Calu3 (cell line): ENCODE measurements at regions not wholly inside any gene's neighbourhood (a gene's known extent, or its start where the extent isn't known, plus 50 kb on each side); places are given as distances from the start of the nearest gene placed in this dataset.

Experiments used
- BruUV-seq: library from RNA; stranded (reverse); fragments of 400-500 nt; replicated peaks from 2 replicates; lab custom pipeline; 2021; lab: Mats Ljungman, UMichigan
- CTCF ChIA-PET: fragments of 300-600 bp; sonication (Branson Sonifier 250); formaldehyde crosslinking; loops from one replicate; lab custom pipeline; 2022; ENCODE audit warnings: antibody characterized with exemption; lab: Charles Lee
- DNase-seq: peaks from one replicate; pipeline ENCODE4 v3.0.0; 2022
- H3K27ac Mint-ChIP-seq: one replicate; pipeline ENCODE4 v1.8.0; 2022; ENCODE audit warnings: mixed read lengths; ENCODE audit not compliant: unreplicated experiment
- H3K27me3 Mint-ChIP-seq: one replicate; pipeline ENCODE4 v1.8.0; 2022; ENCODE audit warnings: mixed read lengths; ENCODE audit not compliant: unreplicated experiment
- H3K36me3 Mint-ChIP-seq: one replicate; pipeline ENCODE4 v1.8.0; 2022; ENCODE audit warnings: mild to moderate bottlenecking, moderate library complexity, mixed read lengths; ENCODE audit not compliant: insufficient read depth, unreplicated experiment
- H3K4me1 Mint-ChIP-seq: one replicate; pipeline ENCODE4 v1.8.0; 2022; ENCODE audit warnings: mild to moderate bottlenecking, low read depth, mixed read lengths; ENCODE audit not compliant: unreplicated experiment
- H3K4me3 Mint-ChIP-seq: one replicate; pipeline ENCODE4 v1.8.0; 2022; ENCODE audit warnings: mild to moderate bottlenecking, low read depth, moderate library complexity, mixed read lengths; ENCODE audit not compliant: unreplicated experiment
- H3K9me3 Mint-ChIP-seq: one replicate; pipeline ENCODE4 v1.8.0; 2022; ENCODE audit warnings: low read depth, mixed read lengths; ENCODE audit not compliant: unreplicated experiment
- CTCF ChIP-seq: fragments of 200-600 bp; IDR thresholded peaks from one replicate; pipeline ENCODE4 v1.8.0; 2022; ENCODE audit warnings: antibody characterized with exemption; ENCODE audit not compliant: unreplicated experiment
- intact Hi-C: fragments of 100-400 bp; cut with micrococcal nuclease; formaldehyde crosslinking; loops from one replicate; pipeline ENCODE4 v1.10.0; 2022; ENCODE audit not compliant: unreplicated experiment

DNA sequence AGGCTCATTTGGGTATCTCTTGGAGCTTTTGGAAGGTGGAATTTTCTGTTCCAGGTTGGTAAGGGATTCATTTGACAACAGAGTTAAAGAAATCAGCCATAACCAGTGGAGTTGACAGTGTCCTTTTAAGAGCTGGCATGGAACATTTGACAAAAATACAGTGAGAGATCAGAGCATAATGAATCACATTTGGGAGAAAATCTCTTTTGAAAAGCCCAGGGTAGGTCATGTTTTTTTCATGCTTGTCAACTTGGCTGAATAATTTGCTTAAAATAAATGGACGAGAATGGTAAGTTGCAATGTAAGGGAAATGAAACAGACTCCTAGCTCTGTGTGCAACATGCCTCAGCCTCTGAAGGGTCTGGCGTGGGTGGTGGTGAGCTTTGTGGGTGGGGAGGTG is 235.3 kb upstream of the N4BP1 start:
- peaks cover 31% of the 10 kb centered on the region for H3K27me3 Mint-ChIP-seq
- no peak for DNase-seq
- intact Hi-C loops, result no loop called here

DNA sequence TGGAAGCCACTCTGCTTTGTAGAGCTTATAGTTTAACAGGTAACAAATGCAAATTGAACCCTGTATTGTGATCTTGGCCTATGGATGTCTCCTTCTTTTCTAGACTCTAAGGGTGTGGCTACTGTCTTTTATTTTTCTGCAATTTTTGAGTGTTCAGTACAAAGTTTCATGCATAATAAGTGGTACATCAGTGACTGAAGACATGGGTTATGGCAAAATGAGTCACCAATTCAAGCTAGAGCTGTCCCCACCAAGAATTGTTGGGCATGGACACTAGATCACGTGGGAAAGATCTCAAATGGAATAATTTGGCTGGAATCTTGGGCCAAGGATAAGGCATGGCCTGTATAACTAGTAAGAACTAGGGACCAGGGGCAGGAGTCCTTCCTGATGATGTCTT is 228.4 kb upstream of the N4BP1 start:
- Mint-ChIP-seq H3K36me3 (no peaks in the 10 kb centered on the region), H3K4me1 (no peaks in the 10 kb centered on the region)

More for the DNA sequence above, 235.3 kb upstream of the N4BP1 start:
- Mint-ChIP-seq H3K9me3 (peaks cover 2% of the 10 kb centered on the region), H3K27ac (no peak overlapping the region), H3K4me1 (no peaks in the 10 kb centered on the region), H3K36me3 (no peaks in the 10 kb centered on the region), H3K4me3 (no peak overlapping the region)
- BruUV-seq, result no TSS peak
- TF ChIP-seq CTCF, result no peak
- CTCF ChIA-PET, result no interaction called here

GRCh38 chr16:48836636-48837035 is 226.7 kb upstream of the N4BP1 start:
- Mint-ChIP-seq H3K4me1 (no peaks in the 10 kb centered on the region), H3K36me3 (no peaks in the 10 kb centered on the region), H3K27me3 (peaks cover 20% of the 10 kb centered on the region), H3K4me3 (no peak overlapping the region), H3K27ac (no peak overlapping the region), H3K9me3 (peaks cover 2% of the 10 kb centered on the region)
- intact Hi-C loops, result loop anchor here (10.0 kb wide), 1 partner anchor 152 kb away; no protein-coding TSS in a partner anchor
- CTCF ChIA-PET, result no interaction called here
- TF ChIP-seq CTCF, result no peak
- no peak for DNase-seq
- no TSS peak for BruUV-seq

More for the DNA sequence above, 228.4 kb upstream of the N4BP1 start:
- Mint-ChIP-seq H3K27me3 (peaks cover 37% of the 10 kb centered on the region), H3K4me3 (no peak overlapping the region), H3K27ac (no peak overlapping the region), H3K9me3 (peaks cover 2% of the 10 kb centered on the region)
- no peak for DNase-seq
- no peak for TF ChIP-seq CTCF
- intact Hi-C loops, result loop anchor here (10.0 kb wide), 1 partner anchor 154 kb away; no protein-coding TSS in a partner anchor
- CTCF ChIA-PET, result no interaction called here
- no TSS peak for BruUV-seq

GRCh38 chr16:48836067-48836466 is 226.1 kb upstream of the N4BP1 start:
- no peaks in the 10 kb centered on the region for H3K36me3 Mint-ChIP-seq
- peaks cover 15% of the 10 kb centered on the region for H3K27me3 Mint-ChIP-seq
- peaks cover 2% of the 10 kb centered on the region for H3K9me3 Mint-ChIP-seq
- no peak for TF ChIP-seq CTCF
- no TSS peak for BruUV-seq
- H3K4me1 Mint-ChIP-seq, result no peaks in the 10 kb centered on the region
- CTCF ChIA-PET, result no interaction called here
- intact Hi-C loops, result loop anchor here (10.0 kb wide), 1 partner anchor 151 kb away; no protein-coding TSS in a partner anchor
- H3K4me3 Mint-ChIP-seq, result no peak overlapping the region
- DNase-seq, result no peak
- H3K27ac Mint-ChIP-seq, result no peak overlapping the region
